Fibroblast of skin of right quadriceps (primary cell): ENCODE measurements at regions not wholly inside any gene's neighbourhood (a gene's known extent, or its start where the extent isn't known, plus 50 kb on each side); places are given as distances from the start of the nearest gene placed in this dataset.
"Not testable (repeated sequence)": the region's sequence is repeated elsewhere in the genome, so short reads cannot be mapped to it uniquely, and the experiment has no call there.

Experiments used
- DNase-seq: peaks from one replicate; pipeline ENCODE4 v3.0.0-alpha.2; 2013

GRCh38 chr12:75862692-75863471 lies 168.7 kb downstream of the PHLDA1 start:
- peak; percentile 77 for DNase-seq

- no peak for DNase-seq
Measured at GRCh38 chr12:75859868-75860267, 171.7 kb downstream of the PHLDA1 start.

- no peak for DNase-seq
Measured at GRCh38 chr12:75856235-75856634, 175.3 kb downstream of the PHLDA1 start.

- no peak for DNase-seq
Measured at GRCh38 chr12:75855360-75855759, 176.2 kb downstream of the PHLDA1 start.

GRCh38 chr12:75854681-75855309 lies 176.8 kb downstream of the PHLDA1 start:
- peak; percentile 62 for DNase-seq

GRCh38 chr12:75854137-75854536 lies 177.4 kb downstream of the PHLDA1 start:
- not testable (repeated sequence) for DNase-seq

- DNase-seq = no peak
Measured at GRCh38 chr12:75853626-75854025, 177.9 kb downstream of the PHLDA1 start.

- no peak for DNase-seq
Measured at GRCh38 chr12:75852956-75853355, 178.6 kb downstream of the PHLDA1 start.

GRCh38 chr12:75852143-75852542 lies 179.4 kb downstream of the PHLDA1 start:
- DNase-seq = peak; percentile 34

- peak; percentile 91 for DNase-seq
Measured at GRCh38 chr12:75850721-75851462, 180.7 kb downstream of the PHLDA1 start.

- no peak for DNase-seq
Measured at GRCh38 chr12:75848961-75849360, 182.6 kb downstream of the PHLDA1 start.

GRCh38 chr12:75848431-75848925 lies 183.1 kb downstream of the PHLDA1 start:
- no peak for DNase-seq

GRCh38 chr12:75846102-75846501 lies 185.5 kb downstream of the PHLDA1 start:
- no peak for DNase-seq

GRCh38 chr12:75844985-75845384 lies 186.6 kb downstream of the PHLDA1 start:
- DNase-seq = no peak

GRCh38 chr12:75844049-75844770 lies 187.4 kb downstream of the PHLDA1 start:
- DNase-seq = no peak

GRCh38 chr12:75842090-75842489 lies 189.5 kb downstream of the PHLDA1 start:
- DNase-seq = no peak

- DNase-seq = no peak
Measured at GRCh38 chr12:75840994-75841355, 190.6 kb downstream of the PHLDA1 start.

GRCh38 chr12:75838309-75838708 lies 193.3 kb downstream of the PHLDA1 start:
- no peak for DNase-seq

GRCh38 chr12:75837700-75838099 lies 193.9 kb downstream of the PHLDA1 start:
- DNase-seq = no peak

- no peak for DNase-seq
Measured at GRCh38 chr12:75836533-75836932, 195.0 kb downstream of the PHLDA1 start.

GRCh38 chr12:75834591-75834990 lies 197.0 kb downstream of the PHLDA1 start:
- DNase-seq = no peak

- no peak for DNase-seq
Measured at GRCh38 chr12:75833268-75833667, 198.3 kb downstream of the PHLDA1 start.

GRCh38 chr12:75831402-75831801 lies 200.2 kb downstream of the PHLDA1 start:
- DNase-seq = no peak
